Posterior vena cava (tissue), 2 donors: ENCODE measurements at regions not wholly inside any gene's neighbourhood (a gene's known extent, or its start where the extent isn't known, plus 50 kb on each side); places are given as distances from the start of the nearest gene placed in this dataset.
"Not testable (repeated sequence)": the region's sequence is repeated elsewhere in the genome, so short reads cannot be mapped to it uniquely, and the experiment has no call there.

ENCODE experiments used
- DNase-seq: peaks from one replicate; pipeline ENCODE4 v3.0.0-alpha.2; 2020; ENCODE audit warnings: low spot score
- intact Hi-C, 2 donors: fragments of 100-400 bp; cut with DNase I; formaldehyde crosslinking; loops; one replicate each; pipeline versions ENCODE4 v1.14.1 to v1.14.2; 2022 to 2023
- donor health status: DM: yes; HTN: yes; CAD: no.
- donor health status: DM: yes; HTN: yes; CAD: no.

GRCh38 chr10:6795541-6795940, 215.5 kb upstream of the PRKCQ start:
- intact Hi-C loops, result no loop called here
- DNase-seq, result no peak

GRCh38 chr10:6794841-6795240, 214.8 kb upstream of the PRKCQ start:
- DNase-seq, intact Hi-C loops: not testable (repeated sequence)

DNA sequence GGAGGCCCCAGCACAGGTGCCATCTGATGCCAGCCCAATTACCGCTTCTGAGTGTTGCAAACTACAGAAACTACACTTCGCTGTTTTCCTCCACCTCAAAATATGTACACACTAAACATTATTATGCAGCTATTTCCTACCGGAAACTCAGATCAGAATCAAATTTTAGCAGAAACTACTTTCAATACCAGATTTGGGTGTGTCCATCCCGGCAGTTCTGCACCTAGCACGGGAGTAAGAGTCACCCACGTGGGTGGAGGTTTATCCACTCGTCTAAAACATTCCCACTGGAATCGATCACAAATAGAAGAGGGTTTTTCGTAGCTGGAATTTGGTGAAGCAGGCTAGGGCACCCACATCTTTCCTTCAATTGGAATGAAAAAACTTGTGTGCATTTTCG, 214.4 kb upstream of the PRKCQ start:
- intact Hi-C loops, result no loop called here

DNA sequence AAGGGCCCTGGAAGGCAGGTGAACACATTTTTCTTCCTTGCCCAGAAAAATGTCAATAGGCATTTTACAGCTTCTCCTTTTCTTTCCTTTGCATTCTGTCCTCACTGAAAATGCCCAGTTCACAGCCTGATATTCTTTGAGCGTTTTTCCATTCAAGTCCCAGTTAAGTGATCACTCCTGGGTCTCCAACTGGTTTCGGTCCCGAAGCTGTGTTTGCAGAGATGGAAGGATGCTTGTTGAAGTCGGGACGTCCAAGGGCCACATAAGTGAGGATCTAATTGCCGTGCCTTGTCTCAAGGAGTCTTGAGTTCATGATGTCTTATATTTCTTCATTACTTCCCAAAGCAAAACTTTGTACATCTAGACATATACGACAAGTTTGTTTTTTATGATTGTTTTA, 208.7 kb upstream of the PRKCQ start:
- DNase-seq, result no peak
- intact Hi-C loops, result no loop called here

More for the DNA sequence above, 214.4 kb upstream of the PRKCQ start:
- no peak for DNase-seq

DNA sequence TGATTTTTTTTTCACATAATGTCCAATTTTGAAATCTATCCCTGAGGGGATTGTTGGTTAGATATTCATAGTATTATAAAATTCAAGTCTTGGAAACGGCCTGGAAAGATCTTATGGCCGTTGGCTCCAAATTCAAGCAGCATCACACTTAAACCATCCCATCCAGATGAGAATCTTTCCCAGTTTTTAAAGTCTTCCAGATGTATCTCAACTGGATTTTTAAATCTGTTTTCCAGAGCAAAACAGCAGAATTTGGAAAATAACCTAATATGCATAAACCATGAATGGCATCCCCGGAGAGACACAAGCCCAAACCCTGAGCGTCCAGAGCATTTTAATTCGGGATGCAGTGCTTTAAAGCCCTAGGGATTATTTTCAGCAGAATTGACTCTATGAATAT, 208.2 kb upstream of the PRKCQ start:
- intact Hi-C loops, result no loop called here
- no peak for DNase-seq

GRCh38 chr10:6787718-6788117, 207.6 kb upstream of the PRKCQ start:
- intact Hi-C loops, result no loop called here
- DNase-seq, result no peak

- intact Hi-C loops, result no loop called here
- no peak for DNase-seq
Observed at GRCh38 chr10:6787091-6787490, 207.0 kb upstream of the PRKCQ start.

DNA sequence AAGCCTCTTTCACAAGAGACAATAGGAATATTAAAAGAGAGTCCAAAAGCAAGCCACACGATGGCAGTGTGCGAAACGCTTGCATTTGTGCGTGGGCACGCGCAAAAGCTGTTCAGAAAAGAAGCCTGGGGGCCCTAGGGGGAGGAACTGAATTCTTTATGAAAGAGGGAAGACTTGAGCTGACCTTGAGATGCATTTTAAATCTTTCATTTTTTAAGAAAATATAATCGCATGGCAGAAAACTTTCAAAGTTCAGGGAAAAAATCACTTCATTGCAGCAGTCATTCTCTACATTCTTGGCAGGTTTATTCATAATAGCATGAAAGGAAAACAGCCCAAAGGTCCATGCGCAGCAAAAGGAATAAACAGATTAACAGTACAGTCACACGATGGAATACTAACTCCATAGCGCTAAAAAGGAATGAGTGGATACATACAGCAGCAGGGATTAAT, 206.5 kb upstream of the PRKCQ start:
- no peak for DNase-seq
- intact Hi-C loops, result no loop called here

GRCh38 chr10:6784429-6784828, 204.4 kb upstream of the PRKCQ start:
- DNase-seq, intact Hi-C loops: not testable (repeated sequence)

DNA sequence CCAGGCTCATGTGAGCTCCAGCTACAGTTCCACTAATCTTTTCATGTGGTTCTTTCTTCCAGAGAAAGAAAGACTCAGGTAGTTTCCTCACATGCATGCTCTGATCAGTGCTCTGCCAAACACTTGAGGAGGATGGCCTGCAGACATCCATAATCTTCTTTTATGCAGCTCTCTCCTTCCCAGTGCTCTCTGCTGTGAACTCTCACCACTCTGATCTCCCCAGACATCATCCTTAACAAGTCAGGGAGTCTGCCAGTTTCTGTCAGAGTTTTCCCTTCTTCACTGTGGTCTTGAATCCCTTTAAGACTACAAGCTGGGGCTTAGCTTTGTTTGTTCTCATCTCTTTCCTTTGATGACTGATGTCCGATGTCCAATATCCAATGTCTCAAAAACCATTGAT, 203.4 kb upstream of the PRKCQ start:
- intact Hi-C loops, result no loop called here
- no peak for DNase-seq

DNA sequence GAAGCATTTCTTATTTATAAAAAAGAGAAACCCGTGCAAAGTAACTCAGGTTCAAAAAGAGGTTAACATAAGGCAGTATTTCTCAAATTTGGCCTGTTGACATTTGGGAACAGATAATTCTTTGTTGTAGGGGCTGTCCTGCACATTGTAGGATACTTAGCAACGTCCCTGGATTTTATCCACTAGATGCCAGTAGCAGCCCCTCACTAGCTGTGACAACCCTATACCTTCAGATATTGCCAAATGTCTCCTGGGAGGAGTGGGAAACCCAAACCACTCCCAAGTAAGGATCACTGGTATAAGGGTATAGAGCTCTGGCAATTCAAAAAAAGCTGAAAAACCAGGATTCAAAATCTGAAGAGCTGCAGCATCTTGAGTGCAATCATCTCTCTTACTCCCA, 202.3 kb upstream of the PRKCQ start:
- no peak for DNase-seq
- intact Hi-C loops, result no loop called here

DNA sequence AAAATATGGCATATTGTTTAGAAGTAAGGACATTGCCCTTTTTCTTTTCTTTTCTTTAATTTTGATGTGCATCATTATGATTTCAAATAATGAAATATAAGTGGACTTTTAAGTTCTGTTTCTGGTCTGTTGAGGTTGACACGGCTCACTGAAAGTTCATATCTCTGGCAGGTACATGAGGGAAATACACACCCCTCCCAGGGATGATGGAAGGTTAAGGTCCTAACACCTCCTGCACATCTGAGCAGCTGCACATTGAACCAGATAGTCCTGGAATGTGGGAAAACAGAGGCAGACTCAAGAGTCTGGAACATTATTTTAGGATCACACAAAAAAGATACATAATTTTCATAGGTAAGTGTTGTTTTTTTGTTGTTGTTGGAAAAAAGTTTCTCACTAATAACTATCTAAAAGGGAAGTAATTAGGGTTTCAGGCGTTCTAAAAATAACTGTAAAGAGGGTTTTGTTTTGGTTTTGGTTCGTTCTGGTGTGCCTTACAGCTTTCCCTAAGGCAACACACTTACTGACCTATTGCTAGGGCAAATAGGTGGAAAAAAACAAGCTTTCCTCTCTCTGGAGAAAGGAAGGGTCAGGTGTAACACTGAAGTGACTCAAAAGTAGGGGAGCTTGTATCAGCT, 201.2 kb upstream of the PRKCQ start:
- intact Hi-C loops, result no loop called here
- no peak for DNase-seq

GRCh38 chr10:6780008-6780677, 200.1 kb upstream of the PRKCQ start:
- intact Hi-C loops, result no loop called here
- no peak for DNase-seq

GRCh38 chr10:6778992-6779701, 199.1 kb upstream of the PRKCQ start:
- intact Hi-C loops, result no loop called here
- DNase-seq, result no peak

DNA sequence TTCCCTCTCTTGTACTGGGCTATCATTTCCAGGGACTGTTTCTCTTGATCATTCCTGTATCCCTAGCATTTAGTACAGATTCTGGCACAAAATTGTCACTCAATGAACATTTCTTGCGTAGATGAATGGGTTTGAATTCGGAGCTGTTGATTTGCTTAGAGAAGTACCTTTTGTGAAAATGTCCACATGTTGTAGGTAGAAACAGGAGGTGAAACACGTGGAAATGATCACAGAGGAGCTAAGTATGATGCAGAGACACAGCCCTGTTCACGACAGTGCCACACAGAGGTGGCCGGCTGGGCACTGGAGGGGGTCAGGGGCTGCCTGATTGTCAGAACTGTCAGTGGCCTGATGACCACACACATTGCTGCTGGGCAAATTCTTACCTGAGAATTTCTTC, 196.1 kb upstream of the PRKCQ start:
- no peak for DNase-seq
- intact Hi-C loops, result no loop called here

DNA sequence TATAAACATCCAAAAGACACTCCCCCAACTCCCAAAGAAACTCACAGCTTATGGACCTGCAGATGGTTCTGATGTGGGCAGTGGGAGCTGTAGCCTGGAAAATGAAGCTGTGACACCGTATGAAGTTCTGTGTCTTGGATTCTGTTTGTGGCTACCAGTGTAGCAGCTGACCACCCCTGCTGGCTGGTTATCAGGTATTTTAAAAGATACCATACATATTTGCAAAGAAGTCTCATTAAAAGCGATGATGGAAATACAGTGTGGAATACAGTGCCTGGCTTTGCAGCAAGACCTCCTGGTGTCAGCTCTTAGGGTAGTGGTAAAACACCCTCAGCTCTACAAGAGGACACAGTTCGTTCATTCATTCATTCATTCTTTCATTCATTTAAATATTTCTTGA, 194.3 kb upstream of the PRKCQ start:
- intact Hi-C loops, result no loop called here
- no peak for DNase-seq

DNA sequence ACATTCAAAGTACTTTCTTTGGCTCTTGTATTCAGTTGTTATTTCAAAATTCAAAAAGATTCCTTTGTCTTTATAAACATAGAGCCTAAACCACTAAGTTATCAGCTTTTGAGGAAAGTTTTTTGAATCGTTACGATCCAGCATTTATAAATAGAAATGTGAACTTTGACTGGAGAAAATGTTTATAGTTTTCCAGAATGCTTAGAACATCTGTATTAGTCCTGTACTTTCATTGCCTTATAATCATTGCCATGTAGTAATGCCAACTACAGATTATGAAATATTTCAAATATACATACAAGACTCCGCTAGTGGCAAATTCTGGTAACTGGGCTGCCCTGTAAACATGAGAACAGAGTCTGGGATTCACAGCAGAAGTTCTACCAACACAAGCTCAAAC, 191.3 kb upstream of the PRKCQ start:
- DNase-seq, result no peak
- intact Hi-C loops, result no loop called here

GRCh38 chr10:6770846-6771245, 190.8 kb upstream of the PRKCQ start:
- intact Hi-C loops, result no loop called here
- no peak for DNase-seq

- intact Hi-C loops, result no loop called here
- no peak for DNase-seq
Observed at GRCh38 chr10:6769704-6770417, 189.8 kb upstream of the PRKCQ start.

GRCh38 chr10:6766131-6766801, 186.2 kb upstream of the PRKCQ start:
- DNase-seq, result no peak
- intact Hi-C loops, result no loop called here
